GM12878 (cell line): ENCODE measurements at regions not wholly inside any gene's neighbourhood (a gene's known extent, or its start where the extent isn't known, plus 50 kb on each side); places are given as distances from the start of the nearest gene placed in this dataset.

Source experiments
- ATF7 ChIP-seq: fragments of 450-650 bp; IDR thresholded peaks from 2 replicates; pipeline ENCODE4 v1.6.1; 2016; ENCODE audit warnings: low read depth, mild to moderate bottlenecking
- BACH1 ChIP-seq: fragments of 450-650 bp; IDR thresholded peaks from 2 replicates; pipeline ENCODE4 v1.6.1; 2017; ENCODE audit warnings: mild to moderate bottlenecking, borderline replicate concordance
- HDAC6 ChIP-seq: fragments of 200-600 bp; sonication (generic); IDR thresholded peaks from one replicate; pipeline ENCODE4 v1.8.0; 2017; ENCODE audit warnings: antibody characterized with exemption; ENCODE audit not compliant: unreplicated experiment
- POLR2A ChIP-seq: IDR thresholded peaks from 2 replicates; pipeline ENCODE4 v1.6.1; 2011; ENCODE audit warnings: low read depth, mild to moderate bottlenecking, low read length
- RAD21 ChIP-seq: IDR thresholded peaks from 2 replicates; pipeline ENCODE4 v1.6.1; 2011; ENCODE audit warnings: mild to moderate bottlenecking, low read depth, low read length, moderate library complexity; ENCODE audit not compliant: insufficient read depth
- SRF ChIP-seq, 2 experiments: IDR thresholded peaks; 2 replicates each; pipeline ENCODE4 v1.6.1; 2011; ENCODE audit warnings: low read depth in 2 of 2, low read length in 2 of 2, mild to moderate bottlenecking in 1 of 2, moderate library complexity in 1 of 2
- TAF1 ChIP-seq: IDR thresholded peaks from 2 replicates; pipeline ENCODE4 v1.6.1; 2011; ENCODE audit warnings: mild to moderate bottlenecking, low read depth, low read length, borderline replicate concordance
- ZNF384 ChIP-seq: IDR thresholded peaks from 2 replicates; pipeline ENCODE4 v1.6.1; 2012; ENCODE audit warnings: low read depth, mild to moderate bottlenecking, low read length, improper control_type of control experiment, borderline replicate concordance
- TF ChIP-seq, protein P1 (sequence below): fragments of 450-650 bp; IDR thresholded peaks from 2 replicates; pipeline ENCODE4 v1.6.1; 2014; ENCODE audit warnings: mild to moderate bottlenecking
- TF ChIP-seq, protein P2 (sequence below): IDR thresholded peaks from 2 replicates; pipeline ENCODE4 v1.6.1; 2012; ENCODE audit warnings: low read depth, low read length, improper control_type of control experiment
- TF ChIP-seq, protein P3 (sequence below): IDR thresholded peaks from 2 replicates; pipeline ENCODE4 v1.6.1; 2011; ENCODE audit warnings: low read depth, mild to moderate bottlenecking, low read length, moderate library complexity, borderline replicate concordance; ENCODE audit errors: extremely low read depth
- TF ChIP-seq, protein P4 (sequence below): fragments of 450-650 bp; formaldehyde crosslinking; IDR thresholded peaks from 2 replicates; pipeline ENCODE4 v1.4.0; 2020; ENCODE audit warnings: mild to moderate bottlenecking, moderate library complexity

DNA sequence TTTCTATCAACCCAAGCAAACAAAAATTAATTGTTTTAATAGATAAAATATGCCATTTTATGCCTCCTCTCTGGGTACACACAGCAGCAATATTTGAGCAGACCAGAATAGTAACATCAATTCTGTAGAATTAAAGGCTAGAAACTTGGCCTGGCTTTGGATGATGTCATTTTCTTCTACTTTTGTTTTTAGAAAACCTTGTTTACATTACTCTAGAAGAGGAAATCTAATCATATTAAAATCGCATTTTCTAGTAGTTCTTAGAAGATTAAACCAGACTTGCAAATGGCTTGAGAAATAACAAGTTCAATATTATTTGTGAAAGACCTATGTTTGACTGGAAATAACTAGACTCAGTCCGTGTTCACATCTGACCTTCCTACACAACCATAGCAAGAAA, 102.3 kb upstream of the RFX8 start:
- TF ChIP-seq HDAC6, result no peak
- no peak for TF ChIP-seq POLR2A
- TF ChIP-seq SRF (IDR thresholded peaks at IDR 0.05; ENCODE audit: low read depth in 2 of 2, low read length in 2 of 2), result no peak
- no peak for TF ChIP-seq RAD21
- no peak for TF ChIP-seq TAF1
- TF ChIP-seq ATF7, result peak; percentile 30; the same call in 1 of the 2 replicates
- no peak for TF ChIP-seq ZNF384
- TF ChIP-seq, protein P1, sequence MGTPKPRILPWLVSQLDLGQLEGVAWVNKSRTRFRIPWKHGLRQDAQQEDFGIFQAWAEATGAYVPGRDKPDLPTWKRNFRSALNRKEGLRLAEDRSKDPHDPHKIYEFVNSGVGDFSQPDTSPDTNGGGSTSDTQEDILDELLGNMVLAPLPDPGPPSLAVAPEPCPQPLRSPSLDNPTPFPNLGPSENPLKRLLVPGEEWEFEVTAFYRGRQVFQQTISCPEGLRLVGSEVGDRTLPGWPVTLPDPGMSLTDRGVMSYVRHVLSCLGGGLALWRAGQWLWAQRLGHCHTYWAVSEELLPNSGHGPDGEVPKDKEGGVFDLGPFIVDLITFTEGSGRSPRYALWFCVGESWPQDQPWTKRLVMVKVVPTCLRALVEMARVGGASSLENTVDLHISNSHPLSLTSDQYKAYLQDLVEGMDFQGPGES, result no peak
- TF ChIP-seq, protein P2, sequence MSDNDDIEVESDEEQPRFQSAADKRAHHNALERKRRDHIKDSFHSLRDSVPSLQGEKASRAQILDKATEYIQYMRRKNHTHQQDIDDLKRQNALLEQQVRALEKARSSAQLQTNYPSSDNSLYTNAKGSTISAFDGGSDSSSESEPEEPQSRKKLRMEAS, result no peak
- TF ChIP-seq, protein P3, sequence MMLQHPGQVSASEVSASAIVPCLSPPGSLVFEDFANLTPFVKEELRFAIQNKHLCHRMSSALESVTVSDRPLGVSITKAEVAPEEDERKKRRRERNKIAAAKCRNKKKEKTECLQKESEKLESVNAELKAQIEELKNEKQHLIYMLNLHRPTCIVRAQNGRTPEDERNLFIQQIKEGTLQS, result no peak
- no peak for TF ChIP-seq BACH1
- TF ChIP-seq, protein P4, sequence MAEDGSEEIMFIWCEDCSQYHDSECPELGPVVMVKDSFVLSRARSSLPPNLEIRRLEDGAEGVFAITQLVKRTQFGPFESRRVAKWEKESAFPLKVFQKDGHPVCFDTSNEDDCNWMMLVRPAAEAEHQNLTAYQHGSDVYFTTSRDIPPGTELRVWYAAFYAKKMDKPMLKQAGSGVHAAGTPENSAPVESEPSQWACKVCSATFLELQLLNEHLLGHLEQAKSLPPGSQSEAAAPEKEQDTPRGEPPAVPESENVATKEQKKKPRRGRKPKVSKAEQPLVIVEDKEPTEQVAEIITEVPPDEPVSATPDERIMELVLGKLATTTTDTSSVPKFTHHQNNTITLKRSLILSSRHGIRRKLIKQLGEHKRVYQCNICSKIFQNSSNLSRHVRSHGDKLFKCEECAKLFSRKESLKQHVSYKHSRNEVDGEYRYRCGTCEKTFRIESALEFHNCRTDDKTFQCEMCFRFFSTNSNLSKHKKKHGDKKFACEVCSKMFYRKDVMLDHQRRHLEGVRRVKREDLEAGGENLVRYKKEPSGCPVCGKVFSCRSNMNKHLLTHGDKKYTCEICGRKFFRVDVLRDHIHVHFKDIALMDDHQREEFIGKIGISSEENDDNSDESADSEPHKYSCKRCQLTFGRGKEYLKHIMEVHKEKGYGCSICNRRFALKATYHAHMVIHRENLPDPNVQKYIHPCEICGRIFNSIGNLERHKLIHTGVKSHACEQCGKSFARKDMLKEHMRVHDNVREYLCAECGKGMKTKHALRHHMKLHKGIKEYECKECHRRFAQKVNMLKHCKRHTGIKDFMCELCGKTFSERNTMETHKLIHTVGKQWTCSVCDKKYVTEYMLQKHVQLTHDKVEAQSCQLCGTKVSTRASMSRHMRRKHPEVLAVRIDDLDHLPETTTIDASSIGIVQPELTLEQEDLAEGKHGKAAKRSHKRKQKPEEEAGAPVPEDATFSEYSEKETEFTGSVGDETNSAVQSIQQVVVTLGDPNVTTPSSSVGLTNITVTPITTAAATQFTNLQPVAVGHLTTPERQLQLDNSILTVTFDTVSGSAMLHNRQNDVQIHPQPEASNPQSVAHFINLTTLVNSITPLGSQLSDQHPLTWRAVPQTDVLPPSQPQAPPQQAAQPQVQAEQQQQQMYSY (CRISPR knock-in tag), result no peak
